GM12878 (cell line): ENCODE measurements at regions not wholly inside any gene's neighbourhood (a gene's known extent, or its start where the extent isn't known, plus 50 kb on each side); places are given as distances from the start of the nearest gene placed in this dataset.

Experiments
- ATAC-seq: fragments of 200-7000 bp; cut with Tn5 transposase; 3 replicates; pipeline ENCODE4 v1.9.1; 2020; ENCODE audit warnings: mild to moderate bottlenecking, moderate library complexity
- BruUV-seq: library from RNA; stranded (reverse); fragments of 400-500 nt; replicated peaks from 2 replicates; lab custom pipeline; 2021; lab: Mats Ljungman, UMichigan
- CTCF ChIA-PET: fragments of 300-600 bp; sonication (Branson Sonifier 250); formaldehyde crosslinking; extraction: SDS; loops from one replicate; lab custom pipeline; 2021; ENCODE audit warnings: inconsistent platforms; lab: Yijun Ruan, JAX
- POLR2A ChIA-PET: fragments of 350-600 bp; formaldehyde crosslinking; extraction: SDS; loops from one replicate; lab custom pipeline; 2021; ENCODE audit warnings: inconsistent platforms; lab: Charles Lee
- RAD21 ChIA-PET: fragments of 300-600 bp; sonication (Branson Sonifier 250); formaldehyde crosslinking; loops from one replicate; lab custom pipeline; 2023; ENCODE audit warnings: antibody characterized with exemption; ENCODE audit not compliant: unreplicated experiment; lab: Charles Lee
- SMC1A ChIA-PET: fragments of 300-600 bp; sonication (Branson Sonifier 250); formaldehyde crosslinking; loops from one replicate; lab custom pipeline; 2023; ENCODE audit not compliant: unreplicated experiment, uncharacterized antibody; lab: Charles Lee
- DNase-seq: peaks from one replicate; pipeline ENCODE4 v3.0.0-alpha.2; 2011; ENCODE audit warnings: low read depth, low spot score
- FAIRE-seq: peaks from 3 replicates; lab custom pipeline; 2011; peaks lifted over from hg19 to GRCh38; lab: Jason Lieb, UNC
- H2AFZ ChIP-seq: 2 replicates; pipeline ENCODE4 v1.6.0; 2011; ENCODE audit warnings: low read depth, low read length, control low read depth; ENCODE audit not compliant: control insufficient read depth
- H3K27ac ChIP-seq: 2 replicates; pipeline ENCODE4 v1.5.1; 2011; ENCODE audit warnings: control low read depth; ENCODE audit not compliant: control insufficient read depth, insufficient read depth
- H3K27me3 ChIP-seq, 2 experiments: replicated peaks in 1 of 2; 2 replicates each; pipeline versions ENCODE4 v1.6.0 to v1.6.1; 2011; ENCODE audit warnings: low read length in 1 of 2; ENCODE audit not compliant: control insufficient read depth in 2 of 2, insufficient read depth in 2 of 2
- H3K36me3 ChIP-seq, 2 experiments: 2 replicates each; pipeline ENCODE4 v1.5.1; 2011; ENCODE audit warnings: low read length in 1 of 2; ENCODE audit not compliant: control insufficient read depth in 2 of 2, insufficient read depth in 2 of 2
- H3K4me1 ChIP-seq: 2 replicates; pipeline ENCODE4 v1.6.1; 2011; ENCODE audit warnings: mild to moderate bottlenecking, low read length, moderate library complexity, mixed read lengths; ENCODE audit not compliant: control insufficient read depth, insufficient read depth
- H3K4me2 ChIP-seq: 2 replicates; pipeline ENCODE4 v1.6.0; 2011; ENCODE audit warnings: control low read depth; ENCODE audit not compliant: control insufficient read depth, insufficient read depth
- H3K4me3 ChIP-seq: fragments of 200-600 bp; sonication (generic); 2 replicates; pipeline ENCODE4 v1.5.1; 2016
- H3K79me2 ChIP-seq: 2 replicates; pipeline ENCODE4 v1.6.0; 2011; ENCODE audit warnings: low read length; ENCODE audit not compliant: control insufficient read depth, insufficient read depth
- H3K9ac ChIP-seq: 2 replicates; pipeline ENCODE4 v1.8.0; 2011; ENCODE audit warnings: low read length, control low read depth, mixed read lengths; ENCODE audit not compliant: control insufficient read depth, insufficient read depth
- H3K9me3 ChIP-seq: replicated peaks from 3 replicates; pipeline ENCODE4 v1.5.1; 2011; ENCODE audit warnings: mild to moderate bottlenecking, low read length; ENCODE audit not compliant: control insufficient read depth, insufficient read depth
- H4K20me1 ChIP-seq: 2 replicates; pipeline ENCODE4 v1.6.0; 2011; ENCODE audit not compliant: control insufficient read depth, insufficient read depth
- E2F8 ChIP-seq: fragments of 450-650 bp; IDR thresholded peaks from 2 replicates; pipeline ENCODE4 v1.6.1; 2018; ENCODE audit warnings: mild to moderate bottlenecking, low read depth, moderate library complexity; ENCODE audit not compliant: partially characterized antibody
- E4F1 ChIP-seq: fragments of 450-650 bp; IDR thresholded peaks from 2 replicates; pipeline ENCODE4 v1.6.1; 2018; ENCODE audit warnings: borderline replicate concordance, mild to moderate bottlenecking; ENCODE audit not compliant: partially characterized antibody
- EZH2 ChIP-seq: IDR thresholded peaks from 2 replicates; pipeline ENCODE4 v1.6.1; 2012; ENCODE audit warnings: low read depth, mild to moderate bottlenecking, control low read depth, inconsistent platforms, low read length, borderline replicate concordance; ENCODE audit not compliant: control insufficient read depth
- IRF5 ChIP-seq: fragments of 450-650 bp; IDR thresholded peaks from 2 replicates; pipeline ENCODE4 v1.6.1; 2017; ENCODE audit warnings: borderline replicate concordance
- MAX ChIP-seq: IDR thresholded peaks from 2 replicates; pipeline ENCODE4 v1.6.1; 2012; ENCODE audit warnings: low read depth, low read length, improper control_type of control experiment
- MEF2B ChIP-seq: fragments of 450-650 bp; IDR thresholded peaks from 2 replicates; pipeline ENCODE4 v1.6.1; 2018; ENCODE audit warnings: mild to moderate bottlenecking, moderate library complexity; ENCODE audit not compliant: partially characterized antibody, poor library complexity, severe bottlenecking
- MXI1 ChIP-seq: fragments of 150-350 bp; IDR thresholded peaks from 2 replicates; pipeline ENCODE4 v1.6.1; 2011; ENCODE audit warnings: low read depth, mild to moderate bottlenecking, inconsistent platforms, low read length, improper control_type of control experiment
- NFYA ChIP-seq: IDR thresholded peaks from 2 replicates; pipeline ENCODE4 v1.6.1; 2011; ENCODE audit warnings: low read depth, mild to moderate bottlenecking, low read length, improper control_type of control experiment, borderline replicate concordance
- NR2C2 ChIP-seq: IDR thresholded peaks from 2 replicates; pipeline ENCODE4 v1.6.1; 2011; ENCODE audit warnings: borderline replicate concordance, low read depth; ENCODE audit not compliant: control insufficient read depth, insufficient read length
- RFX5 ChIP-seq: IDR thresholded peaks from 2 replicates; pipeline ENCODE4 v1.6.1; 2011; ENCODE audit warnings: low read depth, low read length, improper control_type of control experiment
- SMARCA5 ChIP-seq: fragments of 450-650 bp; IDR thresholded peaks from 2 replicates; pipeline ENCODE4 v1.6.1; 2017; ENCODE audit warnings: mild to moderate bottlenecking
- ZNF384 ChIP-seq: IDR thresholded peaks from 2 replicates; pipeline ENCODE4 v1.6.1; 2012; ENCODE audit warnings: low read depth, mild to moderate bottlenecking, low read length, improper control_type of control experiment, borderline replicate concordance
- WGBS: methylation state at CpG from one replicate; pipeline ENCODE4 v1.1.6; 2016; ENCODE audit warnings: low lambda C conversion rate; ENCODE audit not compliant: insufficient replicate concordance, insufficient coverage; ENCODE audit errors: missing lambda C conversion rate; 5-methylcytosine and 5-hydroxymethylcytosine counted together
- in situ Hi-C: fragments of 300-500 bp; cut with MboI; formaldehyde crosslinking; loops from 9 replicates; pipeline ENCODE4 v1.14.3; 2018; ENCODE audit warnings: mixed read lengths
- intact Hi-C: fragments of 100-400 bp; cut with micrococcal nuclease; formaldehyde crosslinking; loops from one replicate; pipeline ENCODE4 v1.14.2; 2022; ENCODE audit not compliant: unreplicated experiment

GRCh38 chr20:24385547-24385946, 83.9 kb upstream of the SYNDIG1 start (continued):
- no peak for TF ChIP-seq EZH2

GRCh38 chr20:24384865-24385264, 84.6 kb upstream of the SYNDIG1 start:
- no TSS peak for BruUV-seq
- Histone ChIP-seq H3K9ac (no peak overlapping the region), H2AFZ (no peak overlapping the region), H3K4me1 (no peaks in the 10 kb centered on the region), H3K27ac (no peak overlapping the region), H3K9me3 (no peaks in the 10 kb centered on the region), H3K4me3 (no peak overlapping the region), H3K79me2 (no peaks in the 10 kb centered on the region), H3K4me2 (no peak overlapping the region), H4K20me1 (no peaks in the 10 kb centered on the region), H3K27me3 (no peaks in the 10 kb centered on the region), H3K36me3 (no peaks in the 10 kb centered on the region)
- ATAC-seq (no peak), FAIRE-seq (no peak), DNase-seq (no peak)
- SMC1A ChIA-PET, result no interaction called here
- intact Hi-C loops, result no loop called here
- POLR2A ChIA-PET, result no interaction called here
- in situ Hi-C loops, result no loop called here
- CTCF ChIA-PET, result no interaction called here
- WGBS, result 53% methylated on average over 5 of the region's 5 CpGs
- RAD21 ChIA-PET, result no interaction called here
- no peak for TF ChIP-seq E4F1
- no peak for TF ChIP-seq MAX
- TF ChIP-seq ZNF384, result no peak
- no peak for TF ChIP-seq MEF2B
- no peak for TF ChIP-seq NFYA
- TF ChIP-seq MXI1, result no peak
- TF ChIP-seq IRF5, result no peak
- no peak for TF ChIP-seq RFX5
- no peak for TF ChIP-seq E2F8
- no peak for TF ChIP-seq SMARCA5
- TF ChIP-seq NR2C2, result no peak
